C4-2B (cell line): ENCODE measurements at regions not wholly inside any gene's neighbourhood (a gene's known extent, or its start where the extent isn't known, plus 50 kb on each side); places are given as distances from the start of the nearest gene placed in this dataset.

ENCODE experiments used
- CTCF ChIP-seq: fragments of 450-650 bp; conservative IDR thresholded peaks from 2 replicates; pipeline ENCODE4 v1.5.1; 2017; ENCODE audit warnings: mild to moderate bottlenecking
- ZFX ChIP-seq: fragments of 450-650 bp; IDR thresholded peaks from 2 replicates; pipeline ENCODE4 v1.6.1; 2017

- TF ChIP-seq CTCF = no peak
- TF ChIP-seq ZFX = no peak
Observed at GRCh38 chr17:31696184-31696602, 162.9 kb downstream of the COPRS start.
